SK-N-MC (cell line): ENCODE measurements at regions not wholly inside any gene's neighbourhood (a gene's known extent, or its start where the extent isn't known, plus 50 kb on each side); places are given as distances from the start of the nearest gene placed in this dataset.

Source experiments
- DNase-seq: peaks from one replicate; pipeline ENCODE4 v3.0.0-alpha.2; 2011; ENCODE audit warnings: low read depth, low spot score
- H3K27ac ChIP-seq: fragments of 200-600 bp; sonication (generic); 2 replicates; pipeline ENCODE4 v1.5.1; 2016; ENCODE audit warnings: mixed run types
- H3K36me3 ChIP-seq: fragments of 200-600 bp; sonication (generic); 2 replicates; pipeline ENCODE4 v1.6.1; 2017; ENCODE audit warnings: antibody characterized with exemption, low read length, mixed read lengths; ENCODE audit not compliant: insufficient read depth
- H3K4me3 ChIP-seq: fragments of 200-600 bp; sonication (generic); 2 replicates; pipeline ENCODE4 v1.5.1; 2016
- H3K9ac ChIP-seq: fragments of 200-600 bp; sonication (generic); 2 replicates; pipeline ENCODE4 v1.8.0; 2017; ENCODE audit warnings: mixed run types, mixed read lengths; ENCODE audit not compliant: insufficient read length
- H3K9me3 ChIP-seq: fragments of 200-600 bp; sonication (generic); 2 replicates; pipeline ENCODE4 v1.6.1; 2017; ENCODE audit warnings: low read depth, mild to moderate bottlenecking, antibody characterized with exemption, low read length, moderate library complexity, mixed read lengths
- EZH2 ChIP-seq: fragments of 200-600 bp; sonication (generic); IDR thresholded peaks from one replicate; pipeline ENCODE4 v1.6.1; 2017; ENCODE audit warnings: antibody characterized with exemption
- FOXP2 ChIP-seq: optimal IDR thresholded peaks from 2 replicates; pipeline ENCODE3; 2011; ENCODE audit warnings: mild to moderate bottlenecking, moderate library complexity; ENCODE audit not compliant: insufficient read depth; ENCODE audit errors: extremely low read length, control extremely low read depth
- POLR2AphosphoS5 ChIP-seq: IDR thresholded peaks from 2 replicates; pipeline ENCODE4 v1.6.1; 2012; ENCODE audit warnings: mild to moderate bottlenecking, low read depth, low read length, borderline replicate concordance

GRCh38 chr16:73565925-73566324 lies 518.0 kb upstream of the ZFHX3 start:
- H3K4me3 ChIP-seq: no peak overlapping the region
- no peaks in the 10 kb centered on the region for H3K9me3 ChIP-seq
- DNase-seq: no peak
- TF ChIP-seq EZH2: no peak
- no peak for TF ChIP-seq POLR2AphosphoS5
- TF ChIP-seq FOXP2: no peak
- H3K9ac ChIP-seq: no peak overlapping the region
- H3K27ac ChIP-seq: no peak overlapping the region
- H3K36me3 ChIP-seq: no peaks in the 10 kb centered on the region

DNA sequence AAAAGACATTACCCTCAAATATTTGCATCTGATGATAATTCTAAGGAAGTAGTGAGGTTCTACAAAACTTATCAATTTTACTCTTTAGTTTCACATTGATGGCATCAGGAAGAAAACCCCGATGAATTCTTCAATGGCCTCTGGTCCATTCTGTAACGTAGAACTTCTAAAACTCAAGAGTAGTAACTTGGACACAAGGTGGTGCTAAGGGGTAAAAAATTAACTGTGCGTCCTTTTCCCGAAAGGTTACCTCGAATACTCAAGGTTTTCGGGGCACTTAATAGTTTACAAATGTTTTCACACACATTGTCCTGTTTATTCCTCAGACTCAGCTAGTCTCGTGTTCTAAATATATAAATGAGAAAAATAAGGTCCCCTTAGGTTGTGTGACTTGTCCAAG lies 517.3 kb upstream of the ZFHX3 start:
- Histone ChIP-seq H3K36me3 (no peaks in the 10 kb centered on the region), H3K27ac (no peak overlapping the region), H3K9ac (no peak overlapping the region), H3K9me3 (no peaks in the 10 kb centered on the region), H3K4me3 (no peak overlapping the region)
- no peak for DNase-seq
- TF ChIP-seq POLR2AphosphoS5 (no peak), FOXP2 (no peak), EZH2 (no peak)

GRCh38 chr16:73563709-73564108 lies 515.8 kb upstream of the ZFHX3 start:
- no peak overlapping the region for H3K4me3 ChIP-seq
- no peak overlapping the region for H3K27ac ChIP-seq
- no peak for DNase-seq
- no peak for TF ChIP-seq POLR2AphosphoS5
- no peak for TF ChIP-seq FOXP2
- TF ChIP-seq EZH2: no peak
- H3K9me3 ChIP-seq: no peaks in the 10 kb centered on the region
- no peaks in the 10 kb centered on the region for H3K36me3 ChIP-seq
- H3K9ac ChIP-seq: no peak overlapping the region

GRCh38 chr16:73560497-73560896 lies 512.6 kb upstream of the ZFHX3 start:
- no peaks in the 10 kb centered on the region for H3K9me3 ChIP-seq
- no peak overlapping the region for H3K27ac ChIP-seq
- H3K4me3 ChIP-seq: no peak overlapping the region
- TF ChIP-seq FOXP2 (no peak), EZH2 (no peak), POLR2AphosphoS5 (no peak)
- DNase-seq: no peak
- H3K36me3 ChIP-seq: no peaks in the 10 kb centered on the region
- no peak overlapping the region for H3K9ac ChIP-seq

- Histone ChIP-seq H3K9me3 (no peaks in the 10 kb centered on the region), H3K9ac (no peak overlapping the region), H3K27ac (no peak overlapping the region), H3K36me3 (no peaks in the 10 kb centered on the region), H3K4me3 (no peak overlapping the region)
- TF ChIP-seq POLR2AphosphoS5 (no peak), EZH2 (no peak), FOXP2 (no peak)
- no peak for DNase-seq
Observed at GRCh38 chr16:73558219-73558618, 510.3 kb upstream of the ZFHX3 start.

DNA sequence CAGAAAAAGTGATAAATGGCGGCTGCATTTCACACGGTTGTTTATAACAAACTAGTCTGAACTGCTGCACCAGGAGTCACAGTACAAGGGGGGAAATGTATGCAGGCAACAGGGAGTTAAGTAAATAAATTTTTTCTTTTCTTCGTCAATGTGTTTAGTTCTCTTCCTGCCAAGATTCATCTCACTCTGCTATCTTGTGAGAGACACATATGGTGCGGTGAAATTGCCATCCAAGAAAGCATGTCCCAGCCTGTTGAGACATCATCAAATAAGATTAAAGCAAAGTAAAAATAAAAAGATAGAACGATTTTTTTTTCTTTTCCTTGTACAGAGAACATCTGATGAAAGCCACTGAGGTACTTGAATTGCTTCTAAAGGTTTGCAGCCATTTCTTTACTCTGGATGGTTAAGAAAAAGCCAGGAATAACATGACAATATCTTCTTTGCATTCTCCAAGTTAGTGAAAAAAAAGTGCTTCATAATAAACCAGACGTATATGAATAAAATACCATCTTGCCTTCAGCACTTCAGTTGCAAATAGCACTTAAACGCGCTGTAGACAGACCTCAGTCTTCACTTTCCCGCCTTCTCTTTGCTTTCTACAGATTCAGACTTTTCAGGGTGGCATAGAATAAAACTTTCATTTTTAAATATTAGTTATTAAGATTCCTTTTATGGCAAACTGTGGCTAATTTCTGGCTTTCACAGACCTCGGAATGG lies 506.2 kb upstream of the ZFHX3 start:
- no peak for DNase-seq
- TF ChIP-seq EZH2: no peak
- TF ChIP-seq POLR2AphosphoS5: no peak
- TF ChIP-seq FOXP2: no peak
- Histone ChIP-seq H3K36me3 (no peaks in the 10 kb centered on the region), H3K9ac (no peak overlapping the region), H3K4me3 (no peak overlapping the region), H3K27ac (no peak overlapping the region), H3K9me3 (no peaks in the 10 kb centered on the region)

- Histone ChIP-seq H3K9ac (no peak overlapping the region), H3K36me3 (no peaks in the 10 kb centered on the region), H3K9me3 (no peaks in the 10 kb centered on the region), H3K27ac (no peak overlapping the region), H3K4me3 (no peak overlapping the region)
- no peak for DNase-seq
- TF ChIP-seq FOXP2 (no peak), POLR2AphosphoS5 (no peak)
Observed at GRCh38 chr16:73549984-73550631, 502.2 kb upstream of the ZFHX3 start.

GRCh38 chr16:73547552-73548403 lies 499.9 kb upstream of the ZFHX3 start:
- H3K4me3 ChIP-seq: no peak overlapping the region
- no peak for TF ChIP-seq FOXP2
- TF ChIP-seq POLR2AphosphoS5: no peak
- no peak for TF ChIP-seq EZH2
- H3K27ac ChIP-seq: no peak overlapping the region
- no peak for DNase-seq
- no peaks in the 10 kb centered on the region for H3K36me3 ChIP-seq
- no peak overlapping the region for H3K9ac ChIP-seq
- H3K9me3 ChIP-seq: no peaks in the 10 kb centered on the region
